CD4-positive, alpha-beta T cell treated with Interleukin-6 at 100 ng/mL for 8 hours (primary cell): ENCODE measurements at regions not wholly inside any gene's neighbourhood (a gene's known extent, or its start where the extent isn't known, plus 50 kb on each side); places are given as distances from the start of the nearest gene placed in this dataset.
"Not testable (repeated sequence)": the region's sequence is repeated elsewhere in the genome, so short reads cannot be mapped to it uniquely, and the experiment has no call there.

Source experiments
- DNase-seq: peaks from one replicate; pipeline ENCODE4 v3.0.0-alpha.2; 2020; ENCODE audit warnings: mixed read lengths, low spot score

GRCh38 chr2:89299196-89299595, 607.7 kb downstream of the RPIA start:
- DNase-seq, result not testable (repeated sequence)

DNA sequence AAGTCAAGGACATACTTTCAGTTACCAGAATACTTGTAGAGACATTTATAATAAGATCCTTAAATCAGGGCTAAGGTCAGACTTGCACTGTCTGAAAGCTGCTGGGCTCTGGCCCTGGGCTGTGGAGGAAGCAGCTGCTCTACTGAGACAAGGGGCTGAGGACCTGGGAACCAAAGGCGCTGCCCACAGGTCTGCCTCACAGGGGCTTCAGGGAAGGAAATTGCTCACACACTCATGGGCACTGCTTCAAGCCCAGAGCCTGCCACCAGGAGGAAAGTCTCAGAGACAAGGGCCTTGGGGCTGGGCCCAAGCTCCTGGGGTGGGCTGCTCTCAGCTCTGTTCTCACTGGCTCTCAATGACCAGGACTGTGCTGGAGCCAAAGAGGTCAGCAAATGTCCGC, 614.1 kb downstream of the RPIA start:
- DNase-seq, result not testable (repeated sequence)

GRCh38 chr2:89306869-89307637, 615.6 kb downstream of the RPIA start:
- not testable (repeated sequence) for DNase-seq

- not testable (repeated sequence) for DNase-seq
These were observed 627.5 kb downstream of the RPIA start for GRCh38 chr2:89318990-89319389.

DNA sequence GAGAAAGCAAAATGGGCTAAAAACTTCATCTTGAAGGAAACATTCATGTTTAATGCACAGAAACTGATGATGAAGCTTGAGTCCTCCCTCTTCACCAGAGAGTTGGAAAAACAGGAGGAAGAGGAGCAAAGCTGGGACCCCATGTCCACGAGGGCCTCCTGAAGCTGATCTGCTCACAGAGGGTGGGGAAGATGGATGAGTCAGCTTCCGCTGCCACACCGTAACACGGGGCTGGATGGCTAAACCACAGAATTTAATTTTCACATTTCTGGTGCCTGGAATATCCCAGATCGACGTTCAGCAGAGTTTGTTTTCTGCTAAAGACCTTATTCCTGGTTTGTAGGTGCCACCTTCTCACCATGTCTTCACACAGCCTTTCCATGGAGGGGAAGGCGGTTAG, 634.4 kb downstream of the RPIA start:
- DNase-seq, result not testable (repeated sequence)

- not testable (repeated sequence) for DNase-seq
These were observed 635.0 kb downstream of the RPIA start for GRCh38 chr2:89326455-89326854.

DNA sequence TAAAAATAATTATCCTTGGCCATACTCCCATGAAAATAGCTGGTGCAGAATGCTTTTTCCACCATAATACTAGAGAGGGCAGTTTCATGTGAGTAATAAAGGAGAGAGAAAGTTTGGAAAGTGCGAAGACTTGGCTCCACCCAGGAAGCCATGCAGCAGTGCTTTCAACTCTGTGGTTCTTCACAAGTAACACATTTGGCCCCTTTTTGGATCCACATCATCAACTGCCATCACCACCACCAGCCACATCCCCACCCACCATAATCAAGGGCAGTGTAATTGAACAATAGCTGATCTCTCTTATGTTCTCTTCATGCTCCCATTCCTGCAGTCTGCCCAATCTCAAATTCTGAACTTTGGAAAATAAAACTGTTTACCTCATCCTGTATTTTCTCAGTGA, 637.3 kb downstream of the RPIA start:
- DNase-seq, result not testable (repeated sequence)
